Lower leg skin (tissue), 4 donors: ENCODE measurements at regions not wholly inside any gene's neighbourhood (a gene's known extent, or its start where the extent isn't known, plus 50 kb on each side); places are given as distances from the start of the nearest gene placed in this dataset.

Experiments
- DNase-seq, 2 donors: peaks; one replicate each; pipeline ENCODE4 v3.0.0-alpha.2; 2019; ENCODE audit warnings: low spot score in 2 of 2
- H3K4me3 ChIP-seq: fragments of 200-600 bp; sonication (generic); 2 replicates; pipeline ENCODE4 v1.5.1; 2017; ENCODE audit warnings: mild to moderate bottlenecking, low read depth; ENCODE audit not compliant: poor library complexity, severe bottlenecking
- POLR2A ChIP-seq, 2 donors: fragments of 450-650 bp; IDR thresholded peaks; one replicate each; pipeline ENCODE4 v1.6.1; 2016 to 2017; ENCODE audit warnings: antibody characterized with exemption in 2 of 2, mild to moderate bottlenecking in 1 of 2, moderate library complexity in 1 of 2
- WGBS, 2 donors: methylation state at CpG; one replicate each; pipeline ENCODE4 v1.1.5; 2018; 5-methylcytosine and 5-hydroxymethylcytosine counted together
- intact Hi-C: fragments of 100-400 bp; cut with DNase I; formaldehyde crosslinking; loops from one replicate; pipeline ENCODE4 v1.15.0; 2023; ENCODE audit warnings: low total_unique reads
- TF ChIP-seq, protein P1 (sequence below), 3 donors: fragments of 450-650 bp; IDR thresholded peaks; one replicate each; pipeline ENCODE4 v1.5.1; 2016; ENCODE audit warnings: antibody characterized with exemption in 3 of 3, mild to moderate bottlenecking in 3 of 3, moderate library complexity in 2 of 3

DNA sequence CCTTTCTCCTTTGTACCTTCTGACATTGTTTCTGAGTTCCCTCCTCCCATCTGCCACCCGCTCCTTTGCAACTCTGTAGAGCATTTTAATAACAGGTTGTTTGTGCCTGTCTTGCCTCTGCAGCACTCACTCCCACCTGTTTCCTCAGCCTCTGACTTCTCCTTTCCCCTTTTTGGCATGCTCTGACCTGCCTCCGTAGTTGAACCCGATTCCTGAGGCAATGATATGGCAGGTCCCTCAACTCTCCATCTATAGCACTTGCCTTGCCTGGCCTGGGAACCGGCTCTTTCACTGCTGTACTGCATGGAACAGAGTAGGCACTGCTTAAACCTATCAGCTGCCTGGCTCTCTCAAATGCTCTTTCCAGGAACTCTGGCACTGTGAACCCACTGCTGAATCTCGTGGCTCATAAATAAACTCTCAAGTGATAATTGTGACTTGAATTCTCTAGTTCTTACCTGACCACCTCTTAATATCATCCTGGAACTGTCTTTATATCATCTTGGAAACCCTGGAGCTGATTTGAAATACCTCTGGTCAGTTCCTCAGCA is 50.3 kb downstream of the UTRN start:
- intact Hi-C loops, result no loop called here
- WGBS, 2 donors, result 33 to 51% methylated on average over 5 of the region's 5 CpGs
- no peak overlapping the region for H3K4me3 ChIP-seq
- TF ChIP-seq POLR2A (IDR thresholded peaks at IDR 0.05), result no peak
- no peak for DNase-seq

DNA sequence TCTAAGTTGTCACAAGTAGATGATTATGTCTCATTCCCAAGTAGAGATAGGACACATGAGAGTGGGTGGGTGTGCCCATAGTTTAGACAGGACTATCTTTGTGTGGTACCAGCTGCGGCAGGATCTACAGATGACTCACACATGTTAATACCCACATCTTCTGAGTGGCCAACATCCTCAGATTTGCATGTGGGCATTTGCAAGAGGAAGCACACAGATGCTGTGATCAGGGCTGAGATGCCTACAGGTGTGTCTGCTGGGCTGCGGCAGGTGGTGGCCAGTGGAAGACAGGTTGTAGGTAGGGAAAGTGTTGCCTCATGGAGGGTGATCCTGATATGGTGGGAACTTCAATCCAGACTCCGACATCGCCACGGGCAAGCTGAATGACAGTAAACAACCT is 50.8 kb downstream of the UTRN start:
- no peak overlapping the region for H3K4me3 ChIP-seq
- DNase-seq, result no peak
- intact Hi-C loops, result no loop called here
- no peak for TF ChIP-seq POLR2A (IDR thresholded peaks at IDR 0.05)
- TF ChIP-seq, protein P1, sequence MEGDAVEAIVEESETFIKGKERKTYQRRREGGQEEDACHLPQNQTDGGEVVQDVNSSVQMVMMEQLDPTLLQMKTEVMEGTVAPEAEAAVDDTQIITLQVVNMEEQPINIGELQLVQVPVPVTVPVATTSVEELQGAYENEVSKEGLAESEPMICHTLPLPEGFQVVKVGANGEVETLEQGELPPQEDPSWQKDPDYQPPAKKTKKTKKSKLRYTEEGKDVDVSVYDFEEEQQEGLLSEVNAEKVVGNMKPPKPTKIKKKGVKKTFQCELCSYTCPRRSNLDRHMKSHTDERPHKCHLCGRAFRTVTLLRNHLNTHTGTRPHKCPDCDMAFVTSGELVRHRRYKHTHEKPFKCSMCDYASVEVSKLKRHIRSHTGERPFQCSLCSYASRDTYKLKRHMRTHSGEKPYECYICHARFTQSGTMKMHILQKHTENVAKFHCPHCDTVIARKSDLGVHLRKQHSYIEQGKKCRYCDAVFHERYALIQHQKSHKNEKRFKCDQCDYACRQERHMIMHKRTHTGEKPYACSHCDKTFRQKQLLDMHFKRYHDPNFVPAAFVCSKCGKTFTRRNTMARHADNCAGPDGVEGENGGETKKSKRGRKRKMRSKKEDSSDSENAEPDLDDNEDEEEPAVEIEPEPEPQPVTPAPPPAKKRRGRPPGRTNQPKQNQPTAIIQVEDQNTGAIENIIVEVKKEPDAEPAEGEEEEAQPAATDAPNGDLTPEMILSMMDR (IDR thresholded peaks at IDR 0.05), result no peak
- 79 to 80% methylated on average over 5 of the region's 5 CpGs for WGBS, 2 donors

DNA sequence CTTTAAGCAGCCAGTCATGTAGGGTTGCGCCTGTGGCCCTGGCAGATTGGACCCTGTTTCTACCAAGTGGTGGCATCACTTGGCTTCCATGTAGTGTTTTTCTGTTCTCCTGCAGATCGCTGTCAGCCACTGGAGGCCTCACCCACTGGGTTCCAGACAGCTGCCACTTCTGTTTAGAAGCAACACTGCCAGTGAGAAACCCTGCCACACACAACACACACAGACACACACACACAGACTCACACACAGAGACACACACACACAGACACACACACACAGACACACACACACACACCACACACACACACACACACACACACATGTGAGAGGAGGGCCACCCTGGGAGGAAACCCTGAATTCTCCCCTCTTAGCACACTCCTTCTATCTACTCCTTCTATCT is 51.8 kb downstream of the UTRN start:
- TF ChIP-seq, protein P1 (IDR thresholded peaks at IDR 0.05), result no peak
- no peak for TF ChIP-seq POLR2A (IDR thresholded peaks at IDR 0.05)
- intact Hi-C loops, result no loop called here
- 61 to 62% methylated on average over 2 of the region's 2 CpGs for WGBS, 2 donors

DNA sequence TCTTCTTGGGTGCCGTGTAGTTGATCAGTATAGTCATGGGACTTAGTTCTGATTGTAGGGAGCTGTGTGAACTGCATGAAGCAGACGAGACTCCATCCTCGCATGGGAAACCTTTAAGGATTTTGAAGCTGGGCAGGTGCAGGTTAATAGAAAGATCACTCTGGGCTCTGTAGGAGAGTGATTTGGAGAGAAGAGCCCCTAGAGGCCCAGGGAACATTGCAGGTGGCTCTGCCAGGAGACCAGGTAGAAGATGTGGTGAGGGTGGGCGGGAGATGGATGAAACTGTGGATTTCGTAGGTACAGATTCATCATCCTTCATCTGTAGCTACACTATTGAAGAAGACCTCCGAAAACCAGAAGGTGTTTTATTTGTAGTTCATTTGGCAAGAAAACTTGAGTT is 53.3 kb downstream of the UTRN start:
- WGBS, 2 donors, result 86 to 88% methylated on average over 6 of the region's 6 CpGs
- intact Hi-C loops, result no loop called here
- DNase-seq, result no peak
- TF ChIP-seq, protein P1 (IDR thresholded peaks at IDR 0.05), result no peak
- no peak for TF ChIP-seq POLR2A (IDR thresholded peaks at IDR 0.05)
- H3K4me3 ChIP-seq, result no peak overlapping the region

More for the DNA sequence above, 51.8 kb downstream of the UTRN start:
- no peak overlapping the region for H3K4me3 ChIP-seq
- no peak for DNase-seq

DNA sequence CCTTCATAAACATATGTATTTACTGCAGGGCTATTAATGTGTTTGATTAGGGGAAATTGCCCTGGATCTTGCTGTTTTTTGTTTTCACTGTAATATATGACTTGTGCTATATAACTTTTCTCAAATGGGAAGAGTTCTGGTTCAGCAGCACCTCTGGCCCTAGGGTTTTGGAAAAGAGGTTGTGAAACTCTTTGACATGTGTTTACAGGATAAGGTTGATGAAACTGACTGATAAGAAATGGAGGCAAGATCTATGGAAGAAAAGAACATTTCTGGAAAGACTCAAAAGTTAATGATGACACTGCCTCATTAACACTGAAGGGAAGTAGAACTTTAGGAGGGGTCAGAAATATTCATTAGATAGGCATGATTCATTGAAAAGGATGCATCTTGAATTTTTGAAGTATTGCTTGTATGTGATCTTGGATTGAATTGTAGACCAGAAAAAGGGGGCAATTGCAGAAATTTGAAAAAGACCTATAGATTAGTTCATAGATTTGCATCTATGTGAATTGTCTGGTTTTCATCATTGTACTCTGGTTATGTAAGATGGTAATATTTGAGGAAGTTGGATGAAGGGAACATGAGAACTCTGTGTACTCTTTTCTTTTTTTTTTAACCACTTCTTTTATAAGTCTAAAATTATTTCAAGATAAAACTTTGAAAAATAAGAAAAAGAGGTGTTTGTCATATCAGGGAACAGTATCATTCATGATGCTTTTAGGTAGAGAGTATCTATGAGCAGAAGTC is 54.0 kb downstream of the UTRN start:
- intact Hi-C loops, result no loop called here
- H3K4me3 ChIP-seq, result no peak overlapping the region
- DNase-seq, result no peak
- TF ChIP-seq, protein P1 (IDR thresholded peaks at IDR 0.05), result no peak
- no peak for TF ChIP-seq POLR2A (IDR thresholded peaks at IDR 0.05)

DNA sequence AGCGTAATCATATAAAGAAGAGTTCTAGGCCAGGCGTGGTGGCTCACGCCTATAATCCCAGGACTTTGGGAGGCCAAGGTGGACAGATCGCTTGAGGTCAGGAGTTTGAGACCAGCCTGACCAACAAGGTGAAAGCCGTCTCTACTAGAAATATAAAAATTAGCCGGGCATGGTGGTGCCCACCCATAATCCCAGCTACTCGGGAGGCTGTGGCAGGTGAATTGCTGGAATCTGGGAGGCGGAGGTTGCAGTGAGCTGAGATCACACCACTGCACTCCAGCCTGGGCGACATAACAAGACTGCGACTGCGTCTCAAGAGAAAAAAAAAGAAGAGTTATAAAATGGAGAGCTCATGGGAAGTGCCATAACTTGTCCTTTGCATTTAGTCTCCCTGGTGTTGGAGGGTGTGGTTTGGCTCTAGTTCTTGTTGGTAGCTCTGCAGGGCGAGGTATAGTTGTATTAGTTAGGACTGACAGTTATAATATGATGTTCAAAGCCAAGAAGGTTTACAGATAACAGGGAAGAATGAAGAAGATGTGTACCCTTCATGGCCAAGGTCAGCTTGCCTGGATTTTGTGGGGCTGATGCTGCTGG is 54.8 kb downstream of the UTRN start:
- TF ChIP-seq, protein P1 (IDR thresholded peaks at IDR 0.05), result no peak
- no peak for TF ChIP-seq POLR2A (IDR thresholded peaks at IDR 0.05)
- no peak overlapping the region for H3K4me3 ChIP-seq
- intact Hi-C loops, result no loop called here
- 66 to 75% methylated on average over 12 of the region's 12 CpGs for WGBS, 2 donors
- no peak for DNase-seq
